WERI-Rb-1 (cell line): ENCODE measurements at regions not wholly inside any gene's neighbourhood (a gene's known extent, or its start where the extent isn't known, plus 50 kb on each side); places are given as distances from the start of the nearest gene placed in this dataset.

Source experiments
- DNase-seq: peaks from one replicate; pipeline ENCODE4 v3.0.0-alpha.2; 2020
- H3K27ac ChIP-seq: fragments of 250-450 bp; sonication (Bioruptor Pico); 2 replicates; pipeline ENCODE4 v1.5.1; 2020; ENCODE audit warnings: mild to moderate bottlenecking, moderate library complexity
- H3K27me3 ChIP-seq: fragments of 250-450 bp; sonication (Bioruptor Pico); 2 replicates; pipeline ENCODE4 v1.5.1; 2021; ENCODE audit warnings: mild to moderate bottlenecking, low read depth, moderate library complexity; ENCODE audit not compliant: insufficient read depth, severe bottlenecking
- H3K36me3 ChIP-seq: fragments of 250-450 bp; sonication (Bioruptor Pico); 2 replicates; pipeline ENCODE4 v1.5.1; 2020; ENCODE audit warnings: mild to moderate bottlenecking, moderate library complexity
- H3K4me3 ChIP-seq: 2 replicates; pipeline ENCODE4 v1.5.1; 2011; ENCODE audit warnings: low read depth, mild to moderate bottlenecking, control low read depth, low read length
- H3K9me3 ChIP-seq: fragments of 250-450 bp; sonication (Bioruptor Pico); 2 replicates; pipeline ENCODE4 v1.5.1; 2021; ENCODE audit warnings: mild to moderate bottlenecking, moderate library complexity; ENCODE audit not compliant: severe bottlenecking
- CTCF ChIP-seq: IDR thresholded peaks from 2 replicates; pipeline ENCODE4 v1.5.1; 2011; ENCODE audit warnings: low read depth, mild to moderate bottlenecking, control low read depth, inconsistent platforms, low read length

- Histone ChIP-seq H3K27me3 (no peaks in the 10 kb centered on the region), H3K27ac (no peak overlapping the region), H3K9me3 (peaks cover 3% of the 10 kb centered on the region), H3K4me3 (no peak overlapping the region), H3K36me3 (no peaks in the 10 kb centered on the region)
- no peak for TF ChIP-seq CTCF
- no peak for DNase-seq
Measured at GRCh38 chr14:86596024-86596423, 1066.1 kb downstream of the FLRT2 start.

- Histone ChIP-seq H3K9me3 (no peaks in the 10 kb centered on the region), H3K27me3 (no peaks in the 10 kb centered on the region), H3K4me3 (no peak overlapping the region), H3K36me3 (no peaks in the 10 kb centered on the region), H3K27ac (no peak overlapping the region)
- DNase-seq, result no peak
- TF ChIP-seq CTCF, result no peak
Measured at GRCh38 chr14:86575141-86575540, 1045.2 kb downstream of the FLRT2 start.

GRCh38 chr14:86574778-86575129 is 1044.8 kb downstream of the FLRT2 start:
- H3K4me3 ChIP-seq, result no peak overlapping the region

GRCh38 chr14:86574051-86574777 is 1044.3 kb downstream of the FLRT2 start:
- H3K36me3 ChIP-seq, result no peaks in the 10 kb centered on the region
- no peaks in the 10 kb centered on the region for H3K27me3 ChIP-seq
- TF ChIP-seq CTCF, result no peak
- no peak overlapping the region for H3K4me3 ChIP-seq
- DNase-seq, result no peak
- H3K9me3 ChIP-seq, result no peaks in the 10 kb centered on the region
- no peak overlapping the region for H3K27ac ChIP-seq

More at GRCh38 chr14:86574778-86575129, 1044.8 kb downstream of the FLRT2 start:
- no peaks in the 10 kb centered on the region for H3K9me3 ChIP-seq
- no peaks in the 10 kb centered on the region for H3K27me3 ChIP-seq
- TF ChIP-seq CTCF, result no peak
- no peak for DNase-seq
- no peaks in the 10 kb centered on the region for H3K36me3 ChIP-seq
- no peak overlapping the region for H3K27ac ChIP-seq

GRCh38 chr14:86570371-86570770 is 1040.4 kb downstream of the FLRT2 start:
- DNase-seq, result no peak
- no peaks in the 10 kb centered on the region for H3K27me3 ChIP-seq
- no peak overlapping the region for H3K27ac ChIP-seq
- no peaks in the 10 kb centered on the region for H3K36me3 ChIP-seq
- no peak for TF ChIP-seq CTCF
- H3K4me3 ChIP-seq, result no peak overlapping the region
- H3K9me3 ChIP-seq, result no peaks in the 10 kb centered on the region

- TF ChIP-seq CTCF, result no peak
- H3K27me3 ChIP-seq, result no peaks in the 10 kb centered on the region
- H3K9me3 ChIP-seq, result no peaks in the 10 kb centered on the region
- no peak overlapping the region for H3K4me3 ChIP-seq
- no peaks in the 10 kb centered on the region for H3K36me3 ChIP-seq
- H3K27ac ChIP-seq, result no peak overlapping the region
- DNase-seq, result no peak
Measured at GRCh38 chr14:86543521-86543920, 1013.6 kb downstream of the FLRT2 start.
